IMR-90 (cell line): ENCODE measurements at regions not wholly inside any gene's neighbourhood (a gene's known extent, or its start where the extent isn't known, plus 50 kb on each side); places are given as distances from the start of the nearest gene placed in this dataset.

ENCODE experiments used
- ATAC-seq: fragments of 200-7000 bp; cut with Tn5 transposase; 2 replicates; pipeline ENCODE4 v1.9.1; 2020; ENCODE audit warnings: low read depth, mild to moderate bottlenecking, moderate library complexity
- BruUV-seq: library from RNA; stranded (reverse); fragments of 400-500 nt; replicated peaks from 2 replicates; lab custom pipeline; 2021; lab: Mats Ljungman, UMichigan
- CTCF ChIA-PET: fragments of 300-600 bp; formaldehyde crosslinking; extraction: SDS; loops from one replicate; lab custom pipeline; 2021; ENCODE audit warnings: antibody characterized with exemption; lab: Yijun Ruan, JAX
- POLR2A ChIA-PET: fragments of 300-600 bp; sonication (Branson Sonifier 250); formaldehyde crosslinking; loops from one replicate; lab custom pipeline; 2022; ENCODE audit warnings: antibody characterized with exemption; ENCODE audit not compliant: unreplicated experiment; lab: Charles Lee
- DNase-seq: peaks from one replicate; pipeline ENCODE4 v3.0.0; 2013
- H2AFZ ChIP-seq: replicated peaks from 2 replicates; pipeline ENCODE3; 2013; ENCODE audit warnings: low read length, mild to moderate bottlenecking; ENCODE audit not compliant: poor library complexity
- H2AK5ac ChIP-seq: 2 replicates; pipeline ENCODE4 v1.6.1; 2013; ENCODE audit warnings: low read depth, low read length, inconsistent platforms
- H2AK9ac ChIP-seq: replicated peaks from 2 replicates; pipeline ENCODE3; 2013; ENCODE audit warnings: mild to moderate bottlenecking, low read depth, low read length, moderate library complexity; ENCODE audit not compliant: poor library complexity
- H2BK120ac ChIP-seq: 2 replicates; pipeline ENCODE4 v1.6.1; 2013; ENCODE audit warnings: low read depth, low read length, inconsistent platforms
- H2BK15ac ChIP-seq: 3 replicates; pipeline ENCODE4 v1.6.1; 2013; ENCODE audit warnings: low read depth, low read length, inconsistent platforms
- H2BK20ac ChIP-seq: 2 replicates; pipeline ENCODE4 v1.6.1; 2013; ENCODE audit warnings: low read depth, mild to moderate bottlenecking, inconsistent platforms, low read length, moderate library complexity
- H2BK5ac ChIP-seq: 2 replicates; pipeline ENCODE4 v1.6.1; 2013; ENCODE audit warnings: mild to moderate bottlenecking, low read depth, low read length, inconsistent platforms; ENCODE audit not compliant: poor library complexity, severe bottlenecking
- H3K14ac ChIP-seq: replicated peaks from 2 replicates; pipeline ENCODE4 v1.6.1; 2013; ENCODE audit warnings: low read depth, low read length, inconsistent platforms
- H3K18ac ChIP-seq: 2 replicates; pipeline ENCODE4 v1.6.1; 2013; ENCODE audit warnings: low read depth, low read length, control low read depth
- H3K23ac ChIP-seq: 2 replicates; pipeline ENCODE4 v1.6.1; 2013; ENCODE audit warnings: low read depth, low read length, inconsistent platforms
- H3K27ac ChIP-seq: 2 replicates; pipeline ENCODE4 v1.5.1; 2013; ENCODE audit warnings: mild to moderate bottlenecking, control low read depth, low read length; ENCODE audit not compliant: insufficient read depth
- H3K27me3 ChIP-seq: 2 replicates; pipeline ENCODE4 v1.6.1; 2013; ENCODE audit warnings: low read length; ENCODE audit not compliant: control insufficient read depth, insufficient read depth
- H3K36me3 ChIP-seq: 2 replicates; pipeline ENCODE4 v1.6.1; 2013; ENCODE audit warnings: low read length, mixed read lengths; ENCODE audit not compliant: control insufficient read depth, insufficient read depth
- H3K4ac ChIP-seq: 2 replicates; pipeline ENCODE4 v1.6.1; 2013; ENCODE audit warnings: low read depth, low read length, inconsistent platforms
- H3K4me1 ChIP-seq: 2 replicates; pipeline ENCODE4 v1.6.1; 2013; ENCODE audit warnings: low read length, mixed read lengths; ENCODE audit not compliant: control insufficient read depth, insufficient read depth
- H3K4me2 ChIP-seq: 2 replicates; pipeline ENCODE4 v1.6.1; 2013; ENCODE audit warnings: low read depth, mild to moderate bottlenecking, control low read depth, low read length, moderate library complexity
- H3K4me3 ChIP-seq: 2 replicates; pipeline ENCODE4 v1.5.1; 2013; ENCODE audit warnings: low read depth, mild to moderate bottlenecking, control low read depth, low read length, moderate library complexity; ENCODE audit not compliant: insufficient read depth
- H3K56ac ChIP-seq: 2 replicates; pipeline ENCODE4 v1.6.1; 2013; ENCODE audit warnings: low read length, inconsistent platforms; ENCODE audit not compliant: insufficient read depth; ENCODE audit errors: extremely low read depth
- H3K79me1 ChIP-seq, 2 experiments: 2 replicates each; pipeline ENCODE4 v1.6.1; 2013; ENCODE audit warnings: low read length in 2 of 2, inconsistent platforms in 1 of 2, low read depth in 1 of 2
- H3K9ac ChIP-seq: 2 replicates; pipeline ENCODE4 v1.6.1; 2013; ENCODE audit warnings: low read depth, low read length, control low read depth
- H3K9me1 ChIP-seq: 2 replicates; pipeline ENCODE4 v1.6.1; 2013; ENCODE audit warnings: low read length, inconsistent platforms; ENCODE audit not compliant: insufficient read depth
- H3K9me3 ChIP-seq: 2 replicates; pipeline ENCODE4 v1.6.1; 2013; ENCODE audit warnings: low read length; ENCODE audit not compliant: control insufficient read depth, insufficient read depth
- H4K20me1 ChIP-seq: 2 replicates; pipeline ENCODE4 v1.6.1; 2013; ENCODE audit warnings: low read length, inconsistent platforms; ENCODE audit not compliant: insufficient read depth
- H4K5ac ChIP-seq: 2 replicates; pipeline ENCODE4 v1.6.1; 2013; ENCODE audit warnings: mild to moderate bottlenecking, low read depth, low read length, control low read depth
- H4K8ac ChIP-seq, 2 experiments: 2 replicates each; pipeline ENCODE4 v1.6.1; 2013; ENCODE audit warnings: low read depth in 2 of 2, low read length in 2 of 2, control low read depth in 1 of 2, inconsistent platforms in 1 of 2
- H4K91ac ChIP-seq: 2 replicates; pipeline ENCODE4 v1.6.1; 2013; ENCODE audit warnings: low read depth, low read length, inconsistent platforms; ENCODE audit not compliant: insufficient read depth
- CEBPB ChIP-seq: IDR thresholded peaks from 2 replicates; pipeline ENCODE4 v1.6.1; 2012; ENCODE audit warnings: low read depth, low read length, improper control_type of control experiment
- CTCF ChIP-seq: conservative IDR thresholded peaks from 2 replicates; pipeline ENCODE4 v1.5.1; 2012; ENCODE audit warnings: mild to moderate bottlenecking, low read depth, low read length, improper control_type of control experiment
- MAFK ChIP-seq: IDR thresholded peaks from 2 replicates; pipeline ENCODE4 v1.6.1; 2012; ENCODE audit warnings: low read depth, low read length, improper control_type of control experiment
- MXI1 ChIP-seq: IDR thresholded peaks from 2 replicates; pipeline ENCODE4 v1.6.1; 2012; ENCODE audit warnings: low read depth, mild to moderate bottlenecking, low read length, moderate library complexity, borderline replicate concordance
- NFE2L2 ChIP-seq: fragments of 150-350 bp; IDR thresholded peaks from 2 replicates; pipeline ENCODE4 v1.6.1; 2016; ENCODE audit warnings: low read depth, mild to moderate bottlenecking, low read length
- RCOR1 ChIP-seq: IDR thresholded peaks from 2 replicates; pipeline ENCODE4 v1.6.1; 2012; ENCODE audit warnings: mild to moderate bottlenecking, low read length, improper control_type of control experiment; ENCODE audit not compliant: insufficient replicate concordance
- WGBS, 2 experiments: methylation state at CpG; one replicate each; pipeline versions ENCODE4 v1.1.5 to v1.1.7; 2013; ENCODE audit warnings: missing lambda C conversion rate in 2 of 2; ENCODE audit not compliant: insufficient read length in 1 of 2; ENCODE audit errors: extremely low coverage in 2 of 2; 5-methylcytosine and 5-hydroxymethylcytosine counted together
- dilution Hi-C: fragments of 300-500 bp; cut with HindIII; formaldehyde crosslinking; loops from one replicate; pipeline ENCODE4 v1.14.3; 2018; ENCODE audit warnings: low sequenced_read_pairs; ENCODE audit not compliant: unreplicated experiment
- in situ Hi-C: fragments of 300-500 bp; cut with MboI; formaldehyde crosslinking; loops from 3 replicates; pipeline ENCODE4 v1.14.3; 2019; ENCODE audit warnings: low sequenced_read_pairs, inconsistent platforms, mixed read lengths
- intact Hi-C: fragments of 100-400 bp; cut with micrococcal nuclease; formaldehyde crosslinking; loops from 2 replicates; pipeline ENCODE4 v1.10.0; 2022

GRCh38 chr4:126737899-126738526 lies 894.7 kb upstream of the INTU start:
- no peak overlapping the region for H3K9ac ChIP-seq
- dilution Hi-C loops (no loop called here), in situ Hi-C loops (no loop called here), intact Hi-C loops (no loop called here)
- ATAC-seq (no peak), DNase-seq (no peak)
- CTCF ChIA-PET, result interaction anchor here (0.6 kb wide), 1 partner anchor 47 kb away, joined by 3 read pairs; no protein-coding TSS in a partner anchor
- no CpG with 5 or more reads among the region's 4 CpGs for WGBS, 2 experiments
- H2AFZ ChIP-seq, result no peak overlapping the region
- H4K5ac ChIP-seq, result no peak overlapping the region
- no peak overlapping the region for H3K27ac ChIP-seq
- no peaks in the 10 kb centered on the region for H3K36me3 ChIP-seq
- H3K18ac ChIP-seq, result no peak overlapping the region
- no peak overlapping the region for H3K14ac ChIP-seq
- H3K9me1 ChIP-seq, result no peaks in the 10 kb centered on the region
- H3K9me3 ChIP-seq, result no peaks in the 10 kb centered on the region
- H2BK120ac ChIP-seq, result no peak overlapping the region
- no peaks in the 10 kb centered on the region for H3K4me1 ChIP-seq
- H3K4me3 ChIP-seq, result no peak overlapping the region
- H3K56ac ChIP-seq, result no peak overlapping the region
- no peak overlapping the region for H2BK20ac ChIP-seq
- no peaks in the 10 kb centered on the region for H4K20me1 ChIP-seq
- H3K4ac ChIP-seq, result no peak overlapping the region
- no peak overlapping the region for H3K4me2 ChIP-seq
- no peak overlapping the region for H4K8ac ChIP-seq
- no peak overlapping the region for H2BK5ac ChIP-seq
- no peak overlapping the region for H4K91ac ChIP-seq
- TF ChIP-seq CTCF, result no peak
- TF ChIP-seq NFE2L2, result no peak
- TF ChIP-seq CEBPB, result no peak
- no peak for TF ChIP-seq MXI1
- no peak for TF ChIP-seq RCOR1
- no peak for TF ChIP-seq MAFK
- H2AK5ac ChIP-seq, result no peak overlapping the region
- H3K79me1 ChIP-seq, result no peaks in the 10 kb centered on the region
- no peak overlapping the region for H2BK15ac ChIP-seq
- H2AK9ac ChIP-seq, result no peak overlapping the region
- no peak overlapping the region for H3K23ac ChIP-seq
- H3K27me3 ChIP-seq, result no peaks in the 10 kb centered on the region
- POLR2A ChIA-PET, result no interaction called here
- no TSS peak for BruUV-seq
